HEK293 (cell line): ENCODE measurements at regions not wholly inside any gene's neighbourhood (a gene's known extent, or its start where the extent isn't known, plus 50 kb on each side); places are given as distances from the start of the nearest gene placed in this dataset.

Experiments used
- HOXD13 ChIP-seq: sonication (generic); formaldehyde crosslinking; IDR thresholded peaks from 2 replicates; pipeline ENCODE4 v1.8.0; 2022; ENCODE audit warnings: missing genetic modification reagents, borderline replicate concordance
- PBX3 ChIP-seq: sonication (generic); formaldehyde crosslinking; IDR thresholded peaks from 2 replicates; pipeline ENCODE4 v1.8.1; 2022; ENCODE audit warnings: mild to moderate bottlenecking, moderate library complexity, missing genetic modification reagents
- PRDM1 ChIP-seq: fragments of 450-650 bp; formaldehyde crosslinking; IDR thresholded peaks from 2 replicates; pipeline ENCODE4; 2016; ENCODE audit warnings: missing biosample characterization, missing genetic modification characterization
- RBAK ChIP-seq: fragments of 450-650 bp; formaldehyde crosslinking; IDR thresholded peaks from 2 replicates; pipeline ENCODE4 v1.5.1; 2016; ENCODE audit warnings: missing biosample characterization, missing genetic modification characterization
- ZNF704 ChIP-seq: fragments of 450-650 bp; formaldehyde crosslinking; IDR thresholded peaks from 2 replicates; pipeline ENCODE4 v1.5.1; 2016; ENCODE audit warnings: missing biosample characterization, missing genetic modification characterization
- ZNF768 ChIP-seq: fragments of 450-650 bp; formaldehyde crosslinking; IDR thresholded peaks from 2 replicates; pipeline ENCODE4 v1.5.1; 2018; ENCODE audit warnings: missing biosample characterization, mild to moderate bottlenecking, missing genetic modification characterization
- ZSCAN5A ChIP-seq: fragments of 450-650 bp; formaldehyde crosslinking; IDR thresholded peaks from 2 replicates; pipeline ENCODE4 v1.5.1; 2016; ENCODE audit warnings: missing biosample characterization, missing genetic modification characterization
- TF ChIP-seq, protein P1 (sequence below): fragments of 450-650 bp; formaldehyde crosslinking; IDR thresholded peaks from 2 replicates; pipeline ENCODE4 v1.5.1; 2016; ENCODE audit warnings: missing biosample characterization, missing genetic modification characterization
- TF ChIP-seq, protein P2 (sequence below): fragments of 450-650 bp; formaldehyde crosslinking; IDR thresholded peaks from 2 replicates; pipeline ENCODE4 v1.5.1; 2016; ENCODE audit warnings: missing biosample characterization, missing genetic modification characterization

DNA sequence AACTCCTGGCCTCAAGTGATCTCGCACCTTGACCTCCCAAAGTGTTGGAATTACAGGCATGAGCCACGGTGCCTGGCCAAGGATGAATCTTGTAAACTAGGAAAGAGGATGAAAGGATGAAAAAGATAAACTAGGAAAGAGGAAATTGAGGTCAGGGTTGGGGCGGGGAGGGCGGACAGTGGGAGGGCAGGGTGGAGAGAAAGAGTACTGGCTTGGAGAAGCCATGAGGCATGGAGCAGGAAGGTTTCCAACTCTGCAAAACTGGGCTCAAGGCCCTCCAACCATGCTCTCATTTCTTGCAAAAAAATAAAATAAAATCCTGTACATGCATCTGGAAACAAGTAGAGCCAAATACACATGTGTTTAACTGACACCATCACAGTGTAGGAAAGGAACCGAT lies 256.6 kb upstream of the SGK1 start:
- TF ChIP-seq ZNF704 (tag by site-specific recombination), result no peak
- TF ChIP-seq, protein P1, sequence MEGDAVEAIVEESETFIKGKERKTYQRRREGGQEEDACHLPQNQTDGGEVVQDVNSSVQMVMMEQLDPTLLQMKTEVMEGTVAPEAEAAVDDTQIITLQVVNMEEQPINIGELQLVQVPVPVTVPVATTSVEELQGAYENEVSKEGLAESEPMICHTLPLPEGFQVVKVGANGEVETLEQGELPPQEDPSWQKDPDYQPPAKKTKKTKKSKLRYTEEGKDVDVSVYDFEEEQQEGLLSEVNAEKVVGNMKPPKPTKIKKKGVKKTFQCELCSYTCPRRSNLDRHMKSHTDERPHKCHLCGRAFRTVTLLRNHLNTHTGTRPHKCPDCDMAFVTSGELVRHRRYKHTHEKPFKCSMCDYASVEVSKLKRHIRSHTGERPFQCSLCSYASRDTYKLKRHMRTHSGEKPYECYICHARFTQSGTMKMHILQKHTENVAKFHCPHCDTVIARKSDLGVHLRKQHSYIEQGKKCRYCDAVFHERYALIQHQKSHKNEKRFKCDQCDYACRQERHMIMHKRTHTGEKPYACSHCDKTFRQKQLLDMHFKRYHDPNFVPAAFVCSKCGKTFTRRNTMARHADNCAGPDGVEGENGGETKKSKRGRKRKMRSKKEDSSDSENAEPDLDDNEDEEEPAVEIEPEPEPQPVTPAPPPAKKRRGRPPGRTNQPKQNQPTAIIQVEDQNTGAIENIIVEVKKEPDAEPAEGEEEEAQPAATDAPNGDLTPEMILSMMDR (tag by site-specific recombination), result no peak
- TF ChIP-seq, protein P2, sequence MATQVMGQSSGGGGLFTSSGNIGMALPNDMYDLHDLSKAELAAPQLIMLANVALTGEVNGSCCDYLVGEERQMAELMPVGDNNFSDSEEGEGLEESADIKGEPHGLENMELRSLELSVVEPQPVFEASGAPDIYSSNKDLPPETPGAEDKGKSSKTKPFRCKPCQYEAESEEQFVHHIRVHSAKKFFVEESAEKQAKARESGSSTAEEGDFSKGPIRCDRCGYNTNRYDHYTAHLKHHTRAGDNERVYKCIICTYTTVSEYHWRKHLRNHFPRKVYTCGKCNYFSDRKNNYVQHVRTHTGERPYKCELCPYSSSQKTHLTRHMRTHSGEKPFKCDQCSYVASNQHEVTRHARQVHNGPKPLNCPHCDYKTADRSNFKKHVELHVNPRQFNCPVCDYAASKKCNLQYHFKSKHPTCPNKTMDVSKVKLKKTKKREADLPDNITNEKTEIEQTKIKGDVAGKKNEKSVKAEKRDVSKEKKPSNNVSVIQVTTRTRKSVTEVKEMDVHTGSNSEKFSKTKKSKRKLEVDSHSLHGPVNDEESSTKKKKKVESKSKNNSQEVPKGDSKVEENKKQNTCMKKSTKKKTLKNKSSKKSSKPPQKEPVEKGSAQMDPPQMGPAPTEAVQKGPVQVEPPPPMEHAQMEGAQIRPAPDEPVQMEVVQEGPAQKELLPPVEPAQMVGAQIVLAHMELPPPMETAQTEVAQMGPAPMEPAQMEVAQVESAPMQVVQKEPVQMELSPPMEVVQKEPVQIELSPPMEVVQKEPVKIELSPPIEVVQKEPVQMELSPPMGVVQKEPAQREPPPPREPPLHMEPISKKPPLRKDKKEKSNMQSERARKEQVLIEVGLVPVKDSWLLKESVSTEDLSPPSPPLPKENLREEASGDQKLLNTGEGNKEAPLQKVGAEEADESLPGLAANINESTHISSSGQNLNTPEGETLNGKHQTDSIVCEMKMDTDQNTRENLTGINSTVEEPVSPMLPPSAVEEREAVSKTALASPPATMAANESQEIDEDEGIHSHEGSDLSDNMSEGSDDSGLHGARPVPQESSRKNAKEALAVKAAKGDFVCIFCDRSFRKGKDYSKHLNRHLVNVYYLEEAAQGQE (tag by site-specific recombination), result no peak
- TF ChIP-seq ZSCAN5A (tag by site-specific recombination), result no peak
- no peak for TF ChIP-seq PBX3
- TF ChIP-seq HOXD13 (CRISPR knock-in tag), result no peak
- TF ChIP-seq ZNF768 (tag by site-specific recombination), result no peak
- TF ChIP-seq RBAK (tag by site-specific recombination), result no peak
- TF ChIP-seq PRDM1 (tag by site-specific recombination), result no peak
